NCI-H2171 treated with DMSO at 0.1 percent for 48 hours (cell line): ENCODE measurements at regions not wholly inside any gene's neighbourhood (a gene's known extent, or its start where the extent isn't known, plus 50 kb on each side); places are given as distances from the start of the nearest gene placed in this dataset.
A peak's percentile ranks its signal among the peaks of the same experiment; 100 is the strongest.
"Not testable (repeated sequence)": the region's sequence is repeated elsewhere in the genome, so short reads cannot be mapped to it uniquely, and the experiment has no call there.

Source experiments
- DNase-seq: peaks from one replicate; lab custom pipeline; 2025; lab: John Stamatoyannopoulos, UW

DNA sequence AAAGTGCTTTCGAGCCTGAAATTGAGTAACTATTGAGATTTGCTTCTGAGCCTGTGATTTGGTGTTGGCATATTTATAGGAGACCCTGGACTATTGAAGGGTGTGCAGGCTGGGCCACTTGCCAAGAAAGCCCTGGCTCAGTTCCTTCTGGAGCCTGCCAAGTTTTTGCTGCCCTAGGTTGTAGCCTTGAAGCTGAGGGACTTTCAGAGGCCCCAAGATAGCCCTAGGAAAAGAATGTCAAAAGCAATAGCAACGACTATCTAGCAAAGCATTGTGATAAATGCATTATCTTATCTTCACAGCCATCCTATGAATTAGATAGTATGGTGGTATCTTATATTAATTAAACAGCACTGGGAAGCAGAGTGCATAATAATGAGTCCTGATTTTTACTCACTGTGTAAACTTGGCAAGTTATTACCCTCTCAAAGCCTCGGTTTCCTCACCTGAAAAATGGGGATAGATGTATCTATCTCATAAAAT lies 473.7 kb upstream of the PODXL start:
- DNase-seq = peak; percentile 16

DNA sequence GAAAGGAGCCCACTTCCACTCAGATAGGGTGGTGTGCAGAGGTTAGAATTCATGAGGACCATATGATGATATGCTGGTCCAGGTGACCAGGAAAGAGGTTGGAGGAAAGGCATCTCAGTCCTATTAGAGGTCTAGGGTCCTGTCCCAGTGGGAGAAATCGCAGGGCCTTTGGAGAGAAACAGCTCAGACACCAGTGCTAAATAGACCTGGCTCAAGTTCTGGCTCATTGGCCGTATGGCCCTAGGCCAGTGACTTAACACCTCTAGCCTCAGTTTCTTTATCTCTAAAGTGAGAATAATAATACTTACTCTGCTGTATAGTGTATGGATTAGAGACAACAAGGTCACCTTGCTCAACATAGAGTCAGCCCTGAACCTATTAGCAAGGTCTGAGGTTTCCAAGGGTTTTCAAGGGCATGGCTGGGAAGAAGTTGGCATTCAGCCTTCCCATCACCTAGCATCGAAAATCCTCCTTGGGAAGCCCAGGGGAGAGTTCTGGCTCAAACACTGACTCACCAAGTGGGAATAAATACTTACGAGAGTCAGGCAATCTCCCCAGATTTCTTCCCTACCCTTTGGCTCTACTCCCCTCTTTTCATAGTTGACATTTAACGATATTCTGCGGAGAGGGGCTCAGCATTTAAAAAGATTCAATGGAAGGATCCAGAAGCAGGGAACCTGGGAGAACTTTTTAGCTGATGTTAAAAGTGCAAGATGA lies 473.1 kb upstream of the PODXL start:
- DNase-seq = no peak

GRCh38 chr7:132028144-132028920 lies 471.9 kb upstream of the PODXL start:
- DNase-seq = no peak

- no peak for DNase-seq
Measured at GRCh38 chr7:132024290-132024689, 467.9 kb upstream of the PODXL start.

- no peak for DNase-seq
Measured at GRCh38 chr7:132023466-132023865, 467.0 kb upstream of the PODXL start.

DNA sequence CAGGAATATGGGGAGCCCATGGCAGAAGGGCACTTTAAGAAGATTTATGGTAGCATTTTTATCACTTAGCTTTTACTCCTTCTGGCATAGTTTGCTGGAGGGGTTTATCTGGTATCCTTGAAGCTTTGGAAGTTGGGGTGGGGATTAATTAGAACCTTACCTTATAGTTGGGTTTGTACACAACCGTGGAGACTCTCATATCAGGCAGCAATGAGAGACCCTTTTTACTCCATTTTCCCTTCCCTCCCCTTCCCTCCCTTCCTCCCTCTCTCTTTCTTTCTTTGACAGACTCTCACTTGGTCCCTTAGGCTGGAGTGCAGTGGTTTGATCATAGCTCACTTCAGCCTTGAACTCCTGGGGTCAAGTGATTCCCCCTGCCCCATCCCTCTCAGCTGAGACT lies 465.8 kb upstream of the PODXL start:
- DNase-seq = no peak

- no peak for DNase-seq
Measured at GRCh38 chr7:132019703-132020102, 463.3 kb upstream of the PODXL start.

DNA sequence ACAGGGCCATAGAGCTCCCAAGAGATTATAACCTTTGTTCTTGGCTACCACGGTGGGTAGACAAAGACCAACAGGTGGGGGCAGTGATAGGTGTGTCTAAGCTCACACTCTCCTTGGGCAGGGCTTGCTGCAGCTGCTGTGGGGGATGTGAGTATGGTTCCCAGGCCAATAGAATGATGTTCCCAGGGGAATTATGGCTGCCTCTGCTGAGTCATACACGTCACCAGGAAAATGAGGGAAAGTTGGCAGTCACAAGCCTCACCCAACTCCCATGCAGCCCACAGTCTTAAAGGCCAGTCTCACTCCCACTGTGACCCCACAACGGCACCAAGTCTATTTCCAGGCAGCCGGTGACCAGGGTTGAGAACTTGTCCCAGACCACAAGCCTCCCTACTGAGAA lies 453.4 kb upstream of the PODXL start:
- DNase-seq = peak; percentile 12

GRCh38 chr7:132004529-132004928 lies 448.1 kb upstream of the PODXL start:
- no peak for DNase-seq

- DNase-seq = no peak
Measured at GRCh38 chr7:132002343-132002968, 446.0 kb upstream of the PODXL start.

- no peak for DNase-seq
Measured at GRCh38 chr7:132001146-132001545, 444.7 kb upstream of the PODXL start.

- no peak for DNase-seq
Measured at GRCh38 chr7:131999193-131999592, 442.8 kb upstream of the PODXL start.

- no peak for DNase-seq
Measured at GRCh38 chr7:131995324-131995723, 438.9 kb upstream of the PODXL start.

DNA sequence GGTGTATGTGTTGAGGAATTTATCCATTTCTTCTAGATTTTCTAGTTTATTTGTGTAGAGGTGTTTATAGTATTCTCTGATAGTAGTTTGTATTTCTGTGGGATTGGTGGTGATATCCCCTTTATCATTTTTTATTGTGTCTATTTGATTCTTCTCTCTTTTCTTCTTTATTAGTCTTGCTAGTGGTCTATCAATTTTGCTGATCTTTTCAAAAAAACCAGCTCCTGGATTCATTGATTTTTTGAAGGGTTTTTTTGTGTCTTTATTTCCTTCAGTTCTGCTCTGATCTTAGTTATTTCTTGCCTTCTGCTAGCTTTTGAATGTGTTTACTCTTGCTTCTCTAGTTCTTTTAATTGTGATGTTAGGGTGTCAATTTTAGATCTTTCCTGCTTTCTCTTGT lies 424.6 kb upstream of the PODXL start:
- not testable (repeated sequence) for DNase-seq

DNA sequence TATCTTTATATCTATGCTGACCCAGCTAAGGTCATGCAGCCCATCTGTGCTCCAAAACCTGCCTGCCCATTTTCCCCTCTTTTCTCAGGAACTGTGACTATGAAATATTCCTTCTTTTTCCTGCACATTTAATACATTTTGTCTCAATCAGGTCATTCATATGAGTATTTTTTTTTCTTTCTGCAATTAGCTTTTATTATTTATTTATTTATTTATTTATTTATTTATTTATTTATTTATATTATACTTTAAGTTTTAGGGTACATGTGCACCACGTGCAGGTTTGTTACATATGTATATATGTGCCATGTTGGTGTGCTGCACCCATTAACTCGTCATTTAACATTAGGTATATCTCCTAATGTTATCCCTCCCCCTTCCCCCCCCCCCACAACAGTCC lies 421.7 kb upstream of the PODXL start:
- not testable (repeated sequence) for DNase-seq

DNA sequence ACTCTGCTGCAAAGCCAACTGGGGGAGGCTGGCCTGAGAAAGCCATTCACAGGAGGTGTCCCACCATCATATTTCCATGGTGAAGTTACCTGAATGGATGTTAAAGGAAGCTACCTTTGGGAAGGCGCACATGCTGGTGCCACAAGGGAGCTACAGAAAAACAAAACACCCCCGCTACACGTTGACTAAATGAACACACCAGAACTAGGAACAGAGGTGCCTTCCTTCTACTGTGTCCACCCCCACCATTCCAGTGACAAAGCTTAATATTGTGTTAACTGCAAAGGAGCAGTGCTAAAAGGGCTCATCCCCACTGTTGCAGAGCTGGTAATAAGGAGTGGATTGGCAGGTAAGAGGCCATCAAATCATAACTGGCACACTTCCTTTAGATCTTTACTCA lies 420.0 kb upstream of the PODXL start:
- no peak for DNase-seq

GRCh38 chr7:131974671-131975070 lies 418.2 kb upstream of the PODXL start:
- DNase-seq = no peak

- DNase-seq = no peak
Measured at GRCh38 chr7:131972251-131972650, 415.8 kb upstream of the PODXL start.

DNA sequence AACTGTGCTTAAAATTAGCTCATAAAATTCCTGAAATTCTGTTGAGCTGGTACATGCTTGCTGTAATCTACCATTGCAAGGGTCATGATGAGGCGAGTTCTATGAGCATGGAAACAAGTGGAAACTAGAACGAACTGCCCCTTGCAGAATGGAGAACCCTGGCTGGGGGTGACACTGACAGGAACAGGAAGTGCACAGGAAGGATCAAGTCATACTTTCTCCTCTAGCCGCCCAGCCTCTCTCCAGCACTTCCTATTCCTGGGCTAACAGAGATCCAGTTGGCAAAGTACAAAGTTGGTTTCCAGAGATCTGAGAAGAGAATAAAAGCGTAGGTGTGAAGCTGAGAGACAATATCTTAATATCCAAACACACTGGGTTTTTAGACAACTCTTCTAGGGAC lies 414.2 kb upstream of the PODXL start:
- DNase-seq = no peak

GRCh38 chr7:131969560-131969959 lies 413.1 kb upstream of the PODXL start:
- DNase-seq = no peak

DNA sequence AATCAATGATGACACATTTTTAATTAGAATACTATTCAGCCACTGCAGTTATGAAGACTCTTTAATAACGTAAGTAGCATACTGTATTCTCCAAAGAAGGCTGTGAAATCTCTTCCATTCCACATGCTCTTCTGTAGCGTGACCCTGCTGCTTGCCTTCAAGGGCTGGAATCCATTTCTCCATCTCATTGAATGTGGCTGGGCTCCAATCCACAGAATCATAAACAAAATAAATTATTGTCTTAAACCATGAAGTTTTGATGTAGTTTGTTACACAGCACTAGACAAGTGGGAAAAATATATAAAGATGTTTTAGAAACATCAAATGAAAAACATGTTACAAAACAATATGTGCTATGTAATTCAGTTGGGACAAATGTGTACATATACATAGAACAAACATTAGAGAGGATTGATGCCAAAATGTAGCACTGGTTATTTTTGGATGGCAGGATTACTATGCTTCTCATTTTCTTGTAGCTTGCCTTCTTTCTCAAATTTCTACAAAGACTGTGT lies 410.8 kb upstream of the PODXL start:
- no peak for DNase-seq

GRCh38 chr7:131964203-131964602 lies 407.8 kb upstream of the PODXL start:
- no peak for DNase-seq
